Astrocyte of the spinal cord (primary cell): ENCODE measurements at regions not wholly inside any gene's neighbourhood (a gene's known extent, or its start where the extent isn't known, plus 50 kb on each side); places are given as distances from the start of the nearest gene placed in this dataset.

Experiments
- DNase-seq: peaks from one replicate; pipeline ENCODE4 v3.0.0; 2011; ENCODE audit warnings: low read depth, low spot score
- H3K4me3 ChIP-seq: 2 replicates; pipeline ENCODE4 v1.5.1; 2011; ENCODE audit warnings: low read depth, mild to moderate bottlenecking, low read length, moderate library complexity
- in situ Hi-C: cut with HindIII; loops from 2 replicates; pipeline ENCODE4 v1.10.0; 2017; ENCODE audit warnings: low sequenced_read_pairs
- TF ChIP-seq, protein P1 (sequence below): IDR thresholded peaks from 2 replicates; pipeline ENCODE4 v1.5.1; 2012; ENCODE audit warnings: low read depth, mild to moderate bottlenecking, low read length, inconsistent platforms

DNA sequence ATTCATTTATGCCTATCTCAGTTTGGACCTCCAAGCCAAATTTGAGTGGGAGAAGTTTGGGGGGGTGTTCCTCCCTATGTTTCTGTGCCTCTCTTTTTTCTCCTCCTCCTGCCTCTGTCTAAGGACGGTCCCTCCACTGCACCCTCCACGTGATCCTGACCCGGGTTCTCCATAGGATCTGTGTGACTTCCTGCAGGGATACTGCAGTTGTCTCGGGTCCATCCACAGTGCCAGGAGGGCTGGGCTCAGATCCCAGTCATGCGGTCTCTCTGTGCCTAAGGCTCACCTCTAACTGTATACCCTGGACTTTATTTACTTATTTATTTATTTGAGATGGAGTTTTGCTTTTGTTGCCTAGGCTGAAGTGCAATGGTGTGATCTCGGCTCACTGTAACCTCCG, 1354.5 kb downstream of the BRD1 start:
- in situ Hi-C loops, result no loop called here
- no peak for DNase-seq
- TF ChIP-seq, protein P1, sequence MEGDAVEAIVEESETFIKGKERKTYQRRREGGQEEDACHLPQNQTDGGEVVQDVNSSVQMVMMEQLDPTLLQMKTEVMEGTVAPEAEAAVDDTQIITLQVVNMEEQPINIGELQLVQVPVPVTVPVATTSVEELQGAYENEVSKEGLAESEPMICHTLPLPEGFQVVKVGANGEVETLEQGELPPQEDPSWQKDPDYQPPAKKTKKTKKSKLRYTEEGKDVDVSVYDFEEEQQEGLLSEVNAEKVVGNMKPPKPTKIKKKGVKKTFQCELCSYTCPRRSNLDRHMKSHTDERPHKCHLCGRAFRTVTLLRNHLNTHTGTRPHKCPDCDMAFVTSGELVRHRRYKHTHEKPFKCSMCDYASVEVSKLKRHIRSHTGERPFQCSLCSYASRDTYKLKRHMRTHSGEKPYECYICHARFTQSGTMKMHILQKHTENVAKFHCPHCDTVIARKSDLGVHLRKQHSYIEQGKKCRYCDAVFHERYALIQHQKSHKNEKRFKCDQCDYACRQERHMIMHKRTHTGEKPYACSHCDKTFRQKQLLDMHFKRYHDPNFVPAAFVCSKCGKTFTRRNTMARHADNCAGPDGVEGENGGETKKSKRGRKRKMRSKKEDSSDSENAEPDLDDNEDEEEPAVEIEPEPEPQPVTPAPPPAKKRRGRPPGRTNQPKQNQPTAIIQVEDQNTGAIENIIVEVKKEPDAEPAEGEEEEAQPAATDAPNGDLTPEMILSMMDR, result no peak
- H3K4me3 ChIP-seq, result no peak overlapping the region

DNA sequence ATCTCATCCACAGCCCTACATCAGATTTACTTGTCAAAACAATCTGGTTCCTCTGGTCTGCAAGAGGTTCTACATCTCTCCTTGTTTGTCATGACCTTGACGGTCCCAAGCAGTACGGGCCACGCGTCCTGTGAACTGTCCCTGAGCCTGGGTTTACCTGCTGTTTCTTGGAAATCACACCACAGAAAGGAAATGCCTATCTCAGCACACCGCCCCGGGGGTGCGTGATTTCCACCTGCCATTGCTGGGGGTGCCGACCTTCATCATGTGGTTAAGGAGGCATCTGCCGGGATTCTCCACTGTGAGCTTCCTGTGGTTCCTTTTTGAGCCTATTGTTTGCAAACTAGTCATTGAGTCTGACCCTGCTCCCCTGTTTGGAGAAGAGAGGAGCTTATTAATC, 1363.4 kb downstream of the BRD1 start:
- TF ChIP-seq, protein P1, result no peak
- H3K4me3 ChIP-seq, result no peak overlapping the region
- no peak for DNase-seq
- in situ Hi-C loops, result no loop called here

DNA sequence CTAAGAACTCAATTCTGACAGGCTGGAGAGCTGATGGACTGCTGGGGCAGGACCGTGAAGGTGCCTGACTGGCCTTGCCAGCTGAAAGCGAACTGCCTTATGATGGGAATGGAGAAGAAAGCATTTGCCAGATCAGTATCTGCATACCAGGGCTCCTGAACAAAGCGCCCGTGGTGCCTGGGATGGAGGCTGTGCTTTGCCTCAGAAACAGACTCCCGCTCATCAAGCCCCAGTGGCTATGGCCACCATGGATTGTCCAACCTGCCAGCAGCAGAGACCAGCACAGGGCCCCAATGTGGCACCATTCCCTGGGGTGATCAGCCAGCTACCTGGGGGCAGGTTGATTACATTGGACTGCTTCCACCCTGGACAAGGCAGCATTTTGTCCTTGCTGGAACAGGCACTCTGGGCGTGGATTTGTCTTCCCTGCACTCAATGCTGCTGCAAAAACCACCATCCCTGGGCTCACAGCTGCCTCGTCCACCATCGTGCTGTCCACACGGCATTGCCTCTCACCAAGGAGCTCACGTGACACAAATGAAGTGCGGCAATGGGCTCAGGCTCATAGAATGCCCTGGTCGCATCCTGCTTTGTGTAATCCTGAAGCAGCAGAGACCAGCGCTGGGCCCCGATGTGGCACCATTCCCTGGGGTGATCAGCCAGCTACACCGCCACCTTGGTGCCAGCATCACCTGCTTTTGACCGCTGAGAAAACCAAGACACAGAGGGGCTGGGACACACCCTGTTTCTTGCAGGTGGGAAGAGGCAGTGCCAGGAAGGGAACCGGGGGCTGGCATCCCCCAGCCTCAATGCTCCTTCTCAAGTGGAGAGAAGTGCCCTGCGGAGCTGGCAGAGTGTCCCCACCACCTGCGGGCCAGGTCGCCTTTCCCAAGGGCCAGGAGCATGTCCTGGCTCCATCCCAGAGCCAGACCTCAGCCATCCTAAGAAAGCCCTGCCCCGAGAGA, 1367.5 kb downstream of the BRD1 start:
- TF ChIP-seq, protein P1, result no peak
- no peak overlapping the region for H3K4me3 ChIP-seq
- no peak for DNase-seq
- in situ Hi-C loops, result no loop called here

DNA sequence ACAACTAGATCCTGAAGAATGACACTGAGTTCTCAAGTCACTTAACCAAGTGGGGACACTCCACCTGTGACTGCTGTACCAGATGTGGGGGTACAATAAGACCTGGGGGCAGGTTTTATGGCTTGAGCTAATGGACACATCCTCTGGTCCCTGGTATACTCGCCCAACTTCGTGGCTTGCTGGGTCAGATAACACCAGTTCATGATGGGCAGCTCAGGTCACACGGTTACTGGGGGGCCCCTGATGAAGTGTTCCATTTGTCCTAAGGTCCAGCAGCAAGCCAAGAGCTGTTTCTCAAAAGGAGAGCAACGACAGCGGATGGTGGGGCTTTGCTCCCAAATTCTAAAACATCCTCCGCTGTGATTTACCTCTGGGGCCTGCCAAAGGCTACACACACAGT, 1368.4 kb downstream of the BRD1 start:
- DNase-seq, result no peak
- TF ChIP-seq, protein P1, result no peak
- no peak overlapping the region for H3K4me3 ChIP-seq
- in situ Hi-C loops, result no loop called here

DNA sequence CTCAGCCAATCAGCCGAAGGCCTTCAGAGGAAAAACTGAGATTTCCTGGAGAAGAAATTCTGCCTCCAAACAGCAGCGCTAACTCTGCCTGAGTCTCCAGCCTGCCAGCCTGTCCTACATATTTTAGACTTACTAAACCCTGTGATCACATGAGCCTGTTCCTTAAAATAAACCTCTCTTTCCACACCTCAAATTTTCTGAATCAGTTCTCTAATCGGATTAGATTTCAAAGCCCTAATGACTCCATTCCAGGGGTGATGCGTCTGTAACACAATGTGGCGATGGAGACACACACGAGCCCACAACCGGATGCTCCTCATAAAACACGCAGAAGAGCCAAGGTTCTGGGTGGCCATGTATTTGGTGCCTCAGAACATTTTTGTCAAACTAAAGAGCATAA, 1371.2 kb downstream of the BRD1 start:
- H3K4me3 ChIP-seq, result no peak overlapping the region
- in situ Hi-C loops, result no loop called here
- no peak for DNase-seq
- TF ChIP-seq, protein P1, result no peak

DNA sequence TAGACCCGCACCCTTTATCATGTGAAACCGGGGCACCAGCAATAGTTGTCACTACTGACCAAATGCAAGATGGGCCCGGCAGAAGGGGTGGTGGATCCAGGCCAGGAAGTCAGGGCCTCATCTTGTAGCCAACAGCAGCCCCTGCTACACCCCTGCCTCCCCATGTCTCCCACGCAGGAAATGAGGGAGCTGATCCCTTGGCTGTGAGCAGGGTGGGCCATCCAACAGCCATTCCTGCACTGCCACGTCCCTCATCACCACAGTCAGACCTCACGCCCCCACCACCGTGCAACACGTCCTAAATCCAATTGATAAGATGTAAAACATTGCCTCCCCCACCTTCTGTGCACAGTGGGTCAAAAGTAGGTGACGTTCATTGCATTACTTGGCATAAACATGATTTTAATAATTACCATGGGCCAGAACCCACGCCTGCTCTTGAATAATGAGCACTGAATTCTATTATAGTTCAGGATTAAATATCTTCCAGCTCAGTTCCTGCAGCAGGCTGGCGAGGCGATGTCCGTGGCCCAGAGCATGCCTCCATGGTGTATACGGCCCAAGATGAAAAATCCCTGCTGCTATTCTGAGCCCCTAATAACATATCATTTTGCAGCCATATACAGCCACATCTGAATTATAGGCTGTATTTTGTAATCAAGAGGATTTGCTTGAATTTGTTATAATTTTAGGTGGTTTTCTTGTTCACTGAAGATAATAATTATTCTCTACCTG, 1373.8 kb downstream of the BRD1 start:
- H3K4me3 ChIP-seq, result no peak overlapping the region
- TF ChIP-seq, protein P1, result no peak
- in situ Hi-C loops, result no loop called here
- DNase-seq, result no peak
